HG03457 (cell line): ENCODE measurements at regions not wholly inside any gene's neighbourhood (a gene's known extent, or its start where the extent isn't known, plus 50 kb on each side); places are given as distances from the start of the nearest gene placed in this dataset.
"Not testable (repeated sequence)": the region's sequence is repeated elsewhere in the genome, so short reads cannot be mapped to it uniquely, and the experiment has no call there.

Experiments used
- ATAC-seq: cut with Tn5 transposase; IDR thresholded peaks from one replicate; pipeline ENCODE4 v1.9.1; 2021; ENCODE audit warnings: moderate number of reproducible peaks; ENCODE audit not compliant: unreplicated experiment

GRCh38 chr15:84094720-84095119, 140.9 kb upstream of the GOLGA6L4 start:
- ATAC-seq, result not testable (repeated sequence)

GRCh38 chr15:84097053-84097452, 138.5 kb upstream of the GOLGA6L4 start:
- ATAC-seq, result not testable (repeated sequence)

GRCh38 chr15:84098604-84099003, 137.0 kb upstream of the GOLGA6L4 start:
- no peak for ATAC-seq

- no peak for ATAC-seq
These were observed 136.4 kb upstream of the GOLGA6L4 start for GRCh38 chr15:84099181-84099580.

GRCh38 chr15:84103345-84103744, 132.2 kb upstream of the GOLGA6L4 start:
- no peak for ATAC-seq

- ATAC-seq, result no peak
These were observed 130.7 kb upstream of the GOLGA6L4 start for GRCh38 chr15:84104853-84105252.

- no peak for ATAC-seq
These were observed 126.8 kb upstream of the GOLGA6L4 start for GRCh38 chr15:84108728-84109127.

GRCh38 chr15:84111575-84111974, 124.0 kb upstream of the GOLGA6L4 start:
- no peak for ATAC-seq

GRCh38 chr15:84112025-84112424, 123.5 kb upstream of the GOLGA6L4 start:
- ATAC-seq, result no peak

GRCh38 chr15:84113919-84114318, 121.7 kb upstream of the GOLGA6L4 start:
- no peak for ATAC-seq

GRCh38 chr15:84114680-84115079, 120.9 kb upstream of the GOLGA6L4 start:
- ATAC-seq, result not testable (repeated sequence)

GRCh38 chr15:84119351-84119750, 116.2 kb upstream of the GOLGA6L4 start:
- not testable (repeated sequence) for ATAC-seq

GRCh38 chr15:84120903-84121302, 114.7 kb upstream of the GOLGA6L4 start:
- ATAC-seq, result not testable (repeated sequence)

- ATAC-seq, result not testable (repeated sequence)
These were observed 106.9 kb upstream of the GOLGA6L4 start for GRCh38 chr15:84128706-84129105.

- ATAC-seq, result not testable (repeated sequence)
These were observed 105.3 kb upstream of the GOLGA6L4 start for GRCh38 chr15:84130098-84130831.

- not testable (repeated sequence) for ATAC-seq
These were observed 99.6 kb upstream of the GOLGA6L4 start for GRCh38 chr15:84135931-84136456.

GRCh38 chr15:84142888-84143337, 92.7 kb upstream of the GOLGA6L4 start:
- ATAC-seq, result peak; percentile 93

GRCh38 chr15:84143753-84144314, 91.7 kb upstream of the GOLGA6L4 start:
- ATAC-seq, result no peak

- ATAC-seq, result not testable (repeated sequence)
These were observed 90.6 kb upstream of the GOLGA6L4 start for GRCh38 chr15:84144946-84145345.

- not testable (repeated sequence) for ATAC-seq
These were observed 89.3 kb upstream of the GOLGA6L4 start for GRCh38 chr15:84146299-84146698.

GRCh38 chr15:84147307-84147706, 88.3 kb upstream of the GOLGA6L4 start:
- not testable (repeated sequence) for ATAC-seq
